ENCODE measurements at regions not wholly inside any gene's neighbourhood (a gene's known extent, or its start where the extent isn't known, plus 50 kb on each side); places are given as distances from the start of the nearest gene placed in this dataset.

DNA sequence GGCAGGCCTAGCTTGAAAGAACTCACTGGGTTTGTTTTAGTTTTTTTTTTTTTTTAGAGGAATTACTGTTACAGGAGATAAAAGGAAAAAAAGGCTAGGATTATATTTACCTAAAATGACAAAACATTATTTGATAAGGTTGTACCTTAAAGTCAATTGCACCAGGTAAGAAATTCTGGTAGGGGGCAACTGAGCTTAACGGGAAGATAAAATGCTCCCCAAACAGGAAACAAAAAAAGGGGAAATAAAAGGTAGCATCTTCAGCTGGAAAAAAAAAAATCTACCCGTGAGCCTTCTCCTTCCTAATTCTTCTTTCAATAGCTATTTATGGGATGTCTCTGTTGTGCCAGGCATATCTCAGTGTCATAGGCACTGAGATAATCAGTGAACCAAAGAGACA is 164.5 kb downstream of the PIK3R1 start:
- no peak for DNase-seq

DNA sequence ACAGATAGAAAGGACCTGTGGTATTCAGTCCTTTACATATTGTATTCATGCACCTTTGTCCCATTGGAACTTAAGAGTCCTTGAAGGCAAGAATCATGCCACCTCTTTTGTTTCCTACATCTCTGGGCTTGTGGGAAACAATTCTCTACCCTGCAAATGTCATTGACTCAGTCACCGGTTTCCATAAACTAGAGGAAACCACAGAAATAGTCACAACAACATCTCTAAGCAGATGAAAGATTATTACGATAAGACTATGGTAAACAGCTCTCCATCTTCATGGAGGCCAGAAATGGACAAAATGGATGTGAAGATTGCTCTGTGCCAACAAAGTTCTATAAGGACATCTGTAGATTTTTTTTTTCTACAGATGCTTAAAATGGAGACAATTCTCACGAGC is 165.5 kb downstream of the PIK3R1 start:
- DNase-seq: no peak

DNA sequence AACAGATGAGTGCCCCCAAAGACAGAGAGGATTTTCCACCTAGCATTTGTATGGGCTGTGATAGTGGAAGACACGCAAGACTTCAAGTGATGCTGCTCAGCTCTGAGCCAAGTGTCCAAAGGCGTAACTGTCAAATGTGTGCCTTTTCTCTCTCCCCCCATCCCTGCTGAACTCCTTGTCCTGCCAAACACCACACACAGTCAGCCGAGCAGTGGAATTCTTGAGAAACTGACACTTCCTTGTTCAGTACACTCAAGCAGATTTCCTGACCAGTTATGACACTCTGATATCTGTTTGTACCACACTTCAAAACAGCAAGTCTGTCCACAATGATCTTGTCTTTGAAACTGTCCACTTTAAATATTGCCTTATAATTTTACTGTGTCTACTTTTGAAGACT is 166.4 kb downstream of the PIK3R1 start:
- no peak for DNase-seq

DNA sequence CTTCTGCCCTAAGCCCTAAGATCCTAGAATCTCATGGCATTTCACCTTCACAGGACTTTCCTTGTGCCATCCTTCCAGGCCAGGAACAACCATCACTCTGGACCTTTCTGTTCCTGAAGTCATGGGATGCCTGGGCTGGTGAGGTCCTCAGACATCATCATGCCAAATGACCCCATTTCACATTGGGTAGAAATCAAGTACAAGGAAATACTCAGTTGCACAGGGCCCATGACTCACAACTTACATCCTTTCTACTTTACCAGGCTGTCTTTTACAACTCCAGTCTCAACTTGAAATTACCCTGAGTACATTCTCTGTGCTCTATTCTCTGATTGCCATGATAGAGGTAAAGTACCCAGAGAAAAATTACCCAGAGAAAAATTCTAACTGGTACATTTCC is 167.1 kb downstream of the PIK3R1 start:
- no peak for DNase-seq

DNA sequence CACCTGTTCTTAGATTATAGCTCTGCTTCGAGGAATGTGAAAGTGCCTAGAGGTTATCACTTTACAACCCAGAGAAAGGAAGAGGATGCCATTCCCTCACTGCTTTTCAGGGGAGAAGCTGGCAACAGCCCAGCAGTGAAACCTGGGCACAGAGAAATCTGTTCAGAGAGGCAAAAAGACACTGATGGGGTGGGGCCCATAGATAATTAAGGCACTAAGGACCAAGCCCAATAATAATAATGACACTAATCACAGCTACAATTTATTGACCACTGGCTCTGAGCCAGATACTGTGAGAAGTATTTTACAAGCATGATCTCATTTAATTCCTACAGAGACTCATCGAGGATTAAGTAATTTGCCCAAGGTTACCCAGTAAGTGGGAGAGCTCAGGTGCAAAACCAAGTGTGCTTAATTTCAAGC is 168.3 kb downstream of the PIK3R1 start:
- DNase-seq: no peak

DNA sequence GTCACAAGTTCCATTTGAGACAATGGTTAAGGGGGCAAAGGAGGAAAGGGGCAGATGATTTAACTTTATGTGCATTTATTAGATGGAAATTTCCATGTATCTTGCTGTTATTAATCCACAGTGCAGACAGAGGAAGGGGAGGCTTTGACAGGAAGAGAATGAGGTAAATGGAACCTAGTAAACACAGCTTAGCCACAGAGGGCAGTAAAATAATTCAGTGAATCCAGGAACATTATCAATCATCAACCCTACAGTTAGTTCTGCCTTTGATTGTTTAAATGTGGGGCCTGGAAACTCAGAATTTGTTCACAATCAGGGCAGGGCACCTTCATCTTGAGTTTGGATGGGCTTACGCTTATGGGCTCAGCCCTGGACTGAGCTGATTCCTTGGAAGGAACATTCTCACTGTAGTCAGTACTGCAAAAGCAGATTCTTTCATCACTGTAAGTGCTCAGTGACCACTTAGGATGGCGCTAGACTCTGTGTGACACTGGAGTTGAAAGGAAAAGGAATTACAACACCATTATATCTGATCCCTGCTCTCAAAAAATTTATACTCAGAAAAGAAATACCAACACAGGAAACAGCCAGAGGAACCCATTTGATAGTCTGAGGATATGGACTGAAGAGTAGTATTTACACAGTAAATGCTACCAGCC is 169.5 kb downstream of the PIK3R1 start:
- no peak for DNase-seq

DNA sequence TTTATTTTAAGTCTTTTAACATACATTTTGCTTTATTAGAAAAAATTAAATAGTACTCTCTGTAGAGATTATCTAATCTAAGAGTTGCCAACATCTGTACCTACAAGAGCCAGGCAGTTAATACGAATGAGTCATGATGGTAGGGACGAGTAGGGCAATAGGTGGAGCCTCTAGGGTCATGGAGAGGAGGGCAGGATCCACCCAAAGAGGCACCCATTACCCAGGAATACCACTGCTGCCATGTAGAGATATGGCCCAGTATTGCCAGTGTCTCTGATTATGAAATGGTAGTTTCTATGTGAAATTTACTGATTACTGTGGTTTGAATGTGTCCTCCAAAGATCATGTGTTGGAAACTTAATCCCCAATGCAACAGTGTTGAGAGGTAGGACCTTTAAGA is 170.4 kb downstream of the PIK3R1 start:
- no peak for DNase-seq

DNA sequence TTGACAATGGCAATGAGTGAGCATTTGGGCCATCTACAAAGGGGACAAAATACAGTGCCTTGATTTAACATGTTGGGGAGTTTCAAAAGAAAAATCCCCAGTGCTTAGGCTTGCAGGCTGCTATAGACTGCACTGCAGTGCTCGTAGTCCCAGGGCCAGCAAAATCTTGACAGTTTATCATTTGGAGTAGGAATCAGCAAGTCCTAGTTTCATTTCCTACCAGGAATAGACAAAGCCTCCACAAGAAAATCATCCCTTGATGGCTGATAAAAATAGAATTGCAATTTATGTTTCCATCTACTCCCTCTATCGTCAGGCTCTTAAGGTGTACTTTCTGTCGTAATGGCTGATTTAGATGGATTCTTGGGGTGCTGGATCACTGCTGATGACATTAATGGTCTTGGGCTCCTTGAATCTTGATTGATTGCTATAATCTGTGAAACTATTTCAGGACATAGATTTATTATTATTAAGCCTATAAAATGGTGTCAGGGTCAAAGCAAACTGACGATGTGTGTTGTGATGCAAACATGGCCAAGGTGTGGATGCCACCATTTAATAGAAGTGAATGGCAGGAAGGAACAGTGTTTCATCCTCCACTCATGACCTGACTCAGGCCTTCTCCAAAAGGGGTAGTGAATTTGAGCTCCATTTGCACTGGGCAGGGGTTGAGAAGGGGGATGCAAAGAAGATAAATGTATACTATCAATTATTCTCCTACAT is 171.7 kb downstream of the PIK3R1 start:
- no peak for DNase-seq

DNA sequence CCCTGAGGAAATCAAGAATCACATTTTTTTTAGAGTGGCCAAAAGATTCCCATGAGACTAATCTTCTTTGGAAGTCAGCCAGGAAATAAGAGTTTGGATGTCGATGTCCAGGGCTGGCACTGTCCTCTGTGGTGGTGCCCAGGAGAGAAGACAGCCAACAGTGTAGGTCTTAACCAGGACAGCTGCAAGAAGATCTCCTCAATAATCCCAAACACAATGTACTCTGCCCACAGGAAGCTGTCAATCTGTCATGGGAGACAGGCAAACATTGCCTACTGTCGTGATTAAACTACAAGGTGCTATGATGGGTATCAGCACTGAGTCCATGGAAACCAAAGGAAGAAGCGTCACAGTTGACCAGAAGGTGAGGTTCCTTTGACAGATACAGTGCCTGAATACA is 174.1 kb downstream of the PIK3R1 start:
- no peak for DNase-seq

DNA sequence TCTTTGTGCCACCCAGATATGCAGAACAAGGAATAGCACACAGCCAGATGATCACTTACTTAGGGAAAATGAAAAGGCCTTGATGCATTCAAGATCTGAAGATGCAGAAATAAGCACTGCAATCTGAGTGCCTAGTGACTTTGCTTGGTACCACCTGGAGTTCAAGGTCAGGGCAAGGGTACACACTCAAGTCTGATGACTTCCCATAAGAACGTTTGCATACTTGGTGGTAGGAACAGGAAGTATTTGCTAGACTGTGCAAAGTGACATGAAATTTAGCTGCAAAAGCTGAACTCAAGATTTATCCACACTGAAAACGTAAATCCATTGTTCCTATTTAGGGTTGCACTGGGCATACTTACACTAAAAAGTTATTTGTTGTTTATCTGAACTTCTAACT is 177.1 kb downstream of the PIK3R1 start:
- DNase-seq: no peak

DNA sequence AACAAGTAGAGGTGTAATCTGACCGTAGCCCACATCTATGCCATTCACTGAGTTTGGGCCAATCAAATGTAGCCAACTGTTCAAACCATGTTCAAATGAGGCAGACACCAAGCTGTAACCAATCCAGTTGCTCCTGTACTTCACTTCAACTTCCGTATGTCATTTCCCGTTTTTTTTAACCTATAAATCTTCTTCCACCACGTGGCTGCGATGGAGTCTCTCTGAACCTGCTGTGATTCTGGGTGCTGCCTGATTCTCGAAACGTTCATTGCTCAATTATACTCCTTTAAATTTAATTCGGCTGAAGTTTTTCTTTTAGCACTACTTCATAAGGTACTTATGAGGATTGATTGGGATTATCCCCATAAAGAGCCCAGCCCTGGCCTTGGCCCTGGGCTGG is 179.7 kb downstream of the PIK3R1 start:
- no peak for DNase-seq

DNA sequence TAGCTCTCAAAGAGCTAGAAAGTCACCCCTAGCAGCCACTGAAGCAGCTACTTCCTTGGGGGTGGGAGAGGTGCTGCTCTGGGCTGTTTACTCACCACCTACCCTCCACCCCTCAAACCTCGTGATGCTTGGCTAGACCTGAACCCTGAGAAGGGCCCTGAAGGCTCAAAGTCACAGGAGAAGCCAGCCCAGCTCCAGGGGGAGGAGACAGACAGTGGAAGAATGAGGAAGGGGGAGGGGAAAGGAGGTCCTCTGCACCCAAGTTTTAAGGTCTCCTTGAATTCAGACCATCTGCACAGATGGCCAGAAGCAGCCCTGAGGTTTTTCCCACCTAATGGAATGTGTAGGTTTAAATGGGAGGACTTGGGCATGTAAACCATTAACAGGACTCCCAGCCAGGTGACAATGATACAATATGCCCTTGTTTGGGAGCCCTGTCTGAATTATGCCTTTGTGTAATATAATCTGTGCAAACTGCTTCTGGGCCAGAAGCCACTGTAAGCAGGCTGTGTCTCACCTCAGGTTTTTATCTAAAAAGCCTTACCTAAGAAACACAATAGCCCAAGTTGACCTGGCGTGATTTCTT is 180.5 kb downstream of the PIK3R1 start:
- DNase-seq: peak; percentile 84

DNA sequence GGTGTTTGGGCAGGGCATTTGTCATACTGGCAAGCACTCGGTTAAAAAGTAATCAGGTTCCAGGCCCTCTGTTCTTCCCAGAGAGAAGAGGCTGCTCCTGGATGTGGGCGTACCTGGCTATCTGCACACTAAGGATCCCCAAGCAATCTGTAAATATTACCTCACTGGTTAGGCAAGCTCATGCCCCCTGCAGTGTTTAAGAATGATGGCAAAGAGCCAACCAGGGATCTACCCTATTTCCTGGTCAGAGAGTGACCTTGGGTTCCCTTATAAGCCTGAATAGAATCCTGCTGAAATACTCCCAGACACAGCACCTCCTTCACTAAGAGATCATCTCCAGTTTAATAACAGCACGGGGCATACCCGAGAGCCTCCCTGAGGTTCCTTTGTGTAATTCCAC is 181.2 kb downstream of the PIK3R1 start:
- peak; percentile 94 for DNase-seq

DNA sequence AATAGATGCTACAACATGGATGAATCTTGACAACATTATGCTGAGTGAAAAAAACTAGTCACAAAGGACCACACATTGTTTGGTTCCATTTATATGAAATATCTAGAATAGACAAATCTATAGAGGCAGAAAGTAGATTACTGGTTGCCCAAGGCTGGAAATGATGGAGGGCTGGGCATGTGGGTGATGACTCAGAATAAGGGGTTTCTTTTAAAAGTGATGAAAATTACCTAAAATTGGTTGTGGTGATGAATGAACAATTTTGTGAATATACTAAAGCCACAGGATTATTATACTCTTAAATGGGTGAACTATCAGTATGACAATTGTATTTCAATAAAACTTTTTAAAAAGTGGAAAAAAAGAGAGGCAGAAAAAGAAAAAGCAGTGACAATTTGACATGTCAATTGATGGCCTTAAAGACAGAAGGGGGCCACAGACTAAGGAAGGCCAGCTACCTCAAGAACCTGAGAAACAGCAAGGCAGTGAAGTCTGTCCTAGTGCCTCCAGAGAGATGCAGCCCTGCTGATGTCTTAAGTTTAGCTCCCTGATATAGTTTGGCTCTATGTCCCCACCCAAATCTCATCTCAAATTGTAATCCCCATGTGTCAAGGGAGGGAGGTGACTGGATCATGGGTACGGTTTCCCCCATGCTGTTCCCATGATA is 182.7 kb downstream of the PIK3R1 start:
- no peak for DNase-seq

DNA sequence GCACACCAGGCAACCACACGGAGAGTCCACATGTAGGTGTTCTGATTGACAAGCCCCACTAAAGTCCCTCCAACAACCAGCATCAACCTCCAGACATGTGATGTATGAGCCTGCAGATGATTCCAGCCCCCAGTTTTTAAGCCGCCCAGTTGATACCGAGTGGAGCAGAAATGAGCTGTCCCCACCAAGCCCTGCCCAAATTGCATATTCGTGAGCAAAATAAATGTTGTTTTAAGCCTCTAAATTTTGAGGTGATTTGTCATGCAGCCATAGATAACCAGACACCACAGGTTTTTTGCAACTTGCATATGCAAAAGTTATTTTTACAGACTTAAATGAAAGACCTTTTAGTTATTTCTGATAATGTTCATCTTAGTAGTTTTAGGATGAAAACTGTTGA is 187.7 kb downstream of the PIK3R1 start:
- no peak for DNase-seq

DNA sequence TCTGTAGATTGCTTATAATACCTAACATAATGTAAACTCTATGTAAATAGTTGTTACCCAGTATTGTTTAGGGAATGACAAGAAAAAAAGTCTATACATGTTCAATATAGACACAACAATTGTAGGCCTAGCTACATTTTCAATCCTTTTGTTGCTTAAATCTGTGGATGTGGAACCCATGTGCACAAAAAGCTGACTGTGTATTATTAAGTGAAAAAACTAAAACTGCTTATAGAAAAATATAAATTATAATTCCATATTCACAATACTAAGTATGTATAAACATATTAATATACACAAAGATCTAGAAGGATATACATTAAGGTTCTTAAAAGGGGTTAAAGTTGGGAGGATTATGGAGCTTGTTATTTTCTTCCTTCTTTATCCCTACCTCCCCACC is 188.7 kb downstream of the PIK3R1 start:
- DNase-seq: no peak

DNA sequence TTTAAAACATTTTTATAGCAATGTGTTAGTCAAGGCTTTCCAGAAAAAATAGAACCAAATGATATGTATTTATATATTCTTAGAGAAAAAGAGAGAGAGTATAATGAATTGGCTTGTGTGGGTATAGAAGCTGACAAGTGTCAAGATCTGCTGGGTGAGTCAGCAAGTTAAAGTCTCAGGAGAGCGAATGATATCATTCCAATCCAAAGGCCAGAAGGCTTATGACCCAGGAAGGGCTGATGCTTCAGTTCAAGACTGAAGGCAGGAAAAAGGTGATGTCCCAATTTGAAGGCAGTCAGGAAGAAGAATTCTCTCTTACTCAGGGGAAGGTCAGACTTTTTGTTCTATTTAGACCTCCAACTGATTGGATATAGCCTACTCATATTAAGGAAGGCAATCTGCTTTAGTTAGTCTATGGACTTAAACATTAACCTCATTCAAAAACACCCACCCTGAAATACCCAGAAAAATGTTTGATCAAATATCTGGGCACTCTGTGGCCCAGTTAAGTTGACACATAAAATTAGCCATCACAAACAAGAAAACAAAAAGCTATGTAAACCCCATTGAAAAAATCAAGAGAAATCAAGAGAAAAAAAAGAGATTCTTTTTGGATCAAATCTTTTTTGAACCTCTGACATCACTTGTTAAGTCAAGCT is 189.6 kb downstream of the PIK3R1 start:
- no peak for DNase-seq

DNA sequence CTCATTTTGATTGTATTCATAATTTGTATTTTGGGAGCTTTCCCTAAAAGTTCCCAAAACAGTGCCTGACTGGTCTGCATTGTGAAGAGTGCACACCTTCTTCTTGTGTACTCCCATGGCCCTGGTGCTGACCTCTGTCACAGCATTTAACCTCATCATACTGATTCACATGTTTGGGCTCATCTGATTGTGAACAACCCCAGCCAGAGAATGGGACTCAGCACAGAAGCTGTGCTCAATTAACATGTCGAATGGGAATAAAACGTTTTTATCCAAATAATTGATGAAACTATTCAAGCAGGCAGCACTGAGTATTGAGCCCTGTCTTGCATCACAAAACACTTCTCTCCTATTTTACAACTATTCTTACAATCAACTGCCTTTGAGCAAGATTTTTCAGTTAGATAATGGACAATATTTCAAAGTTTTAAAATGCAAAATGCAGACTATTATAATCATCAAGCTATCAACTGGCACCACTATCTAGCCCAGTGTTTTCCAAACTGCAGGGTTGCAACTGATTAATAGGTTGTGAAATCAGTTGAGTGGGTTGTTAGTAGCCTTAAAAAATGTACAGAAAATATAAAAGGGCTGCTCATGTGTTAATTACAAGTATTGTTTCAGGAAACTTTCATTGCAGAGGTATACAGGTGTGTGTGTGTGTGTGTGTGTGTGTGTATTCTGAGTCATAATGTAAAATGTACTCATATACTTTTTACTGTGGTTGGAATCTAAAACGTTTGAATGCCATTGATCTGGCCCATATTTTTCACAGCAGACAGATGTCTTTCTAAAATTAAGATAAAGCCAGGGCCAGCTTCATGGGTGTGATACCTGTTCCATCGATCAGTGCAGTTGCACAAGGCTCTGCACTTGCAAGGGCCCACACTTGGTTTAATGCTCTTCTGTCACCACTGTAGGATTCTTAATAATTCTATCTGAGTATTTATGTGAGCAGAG is 190.5 kb downstream of the PIK3R1 start:
- DNase-seq: no peak

DNA sequence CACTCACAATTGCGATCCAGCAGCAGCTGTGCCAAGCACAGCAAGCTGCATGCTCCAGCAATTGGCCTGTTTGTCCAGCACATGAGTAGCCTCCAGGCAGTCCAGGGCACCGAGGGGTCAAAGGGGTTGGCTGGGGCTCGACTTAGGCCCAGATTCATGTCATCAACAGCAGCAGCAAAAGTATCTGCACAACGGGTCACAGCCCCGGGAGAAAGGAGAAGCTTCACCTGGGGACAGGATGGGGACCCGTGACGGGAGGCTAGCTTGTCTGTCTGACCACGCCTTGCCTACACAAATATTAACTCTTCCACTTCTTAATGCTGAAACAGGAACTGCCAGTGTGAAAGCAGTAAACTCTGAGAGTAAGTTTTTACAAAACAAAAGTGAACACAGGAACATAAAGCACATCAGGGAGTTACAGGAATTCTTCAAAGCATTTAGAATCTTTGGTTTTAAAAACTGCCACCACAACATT is 191.2 kb downstream of the PIK3R1 start:
- DNase-seq: no peak

DNA sequence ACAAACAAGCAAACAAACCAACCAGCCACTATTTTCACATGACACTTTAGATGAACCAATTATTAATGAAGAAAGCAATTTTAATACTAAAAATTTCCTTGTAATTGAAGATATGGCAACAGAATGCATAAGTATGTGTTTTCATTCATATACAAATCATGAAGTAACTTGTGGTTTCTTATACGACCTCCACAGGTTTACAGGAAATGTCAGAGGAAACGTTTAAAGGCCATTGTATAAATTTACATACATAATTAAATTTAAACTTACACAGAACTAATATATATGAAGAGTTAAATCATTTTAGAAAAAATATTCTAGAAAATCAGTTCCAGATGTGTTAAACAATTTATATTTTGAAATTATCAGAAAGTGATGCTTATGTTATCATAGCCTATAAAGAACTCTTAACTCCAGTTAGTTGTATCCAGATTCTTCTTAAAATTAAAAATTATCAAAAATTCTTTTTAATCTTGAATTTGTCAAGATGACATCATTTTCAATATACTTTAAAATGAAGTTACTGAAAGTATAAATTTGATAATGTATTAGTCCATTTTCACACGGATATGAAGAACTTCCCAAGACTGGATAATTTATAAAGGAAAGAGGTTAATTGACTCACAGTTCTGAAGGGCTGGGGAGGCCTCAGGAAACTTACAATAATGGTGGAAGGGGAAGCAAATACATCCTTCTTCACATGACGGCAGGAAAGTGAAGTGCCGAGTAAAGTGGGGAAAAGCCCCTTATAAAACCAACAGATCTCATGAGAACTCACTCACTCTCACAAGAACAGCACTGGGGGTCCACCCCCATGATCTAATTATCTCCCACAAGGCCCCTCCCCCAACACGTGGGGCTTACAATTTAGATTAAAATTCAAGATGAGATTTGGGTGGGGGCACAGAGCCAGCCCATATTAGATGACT is 192.0 kb downstream of the PIK3R1 start:
- no peak for DNase-seq

DNA sequence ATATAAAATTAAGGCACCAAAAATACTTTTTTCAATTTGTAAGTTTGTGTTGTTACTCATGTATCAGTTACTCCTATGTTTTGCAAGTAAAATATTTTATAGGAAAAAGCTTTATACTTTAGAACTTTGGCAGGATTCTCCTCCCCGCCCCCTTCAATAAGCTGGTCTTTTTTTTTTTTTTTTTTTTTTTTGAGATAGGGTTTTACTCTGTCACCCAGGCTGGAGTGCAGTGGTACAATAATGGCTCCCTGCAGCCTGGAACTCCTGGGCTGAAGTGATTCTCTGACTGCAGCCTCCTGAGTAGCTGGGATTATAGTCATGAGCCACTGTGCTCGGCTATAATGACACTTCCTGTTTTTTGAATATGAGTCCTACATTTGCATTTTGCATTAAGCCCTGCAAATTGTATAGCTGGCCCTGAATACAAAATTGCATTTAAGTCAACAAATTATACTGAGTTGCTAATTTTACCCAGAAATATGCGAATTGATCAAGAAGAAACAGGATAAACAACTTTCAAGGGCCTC is 192.9 kb downstream of the PIK3R1 start:
- no peak for DNase-seq
